ENCODE measurements at regions not wholly inside any gene's neighbourhood (a gene's known extent, or its start where the extent isn't known, plus 50 kb on each side); places are given as distances from the start of the nearest gene placed in this dataset.

DNA sequence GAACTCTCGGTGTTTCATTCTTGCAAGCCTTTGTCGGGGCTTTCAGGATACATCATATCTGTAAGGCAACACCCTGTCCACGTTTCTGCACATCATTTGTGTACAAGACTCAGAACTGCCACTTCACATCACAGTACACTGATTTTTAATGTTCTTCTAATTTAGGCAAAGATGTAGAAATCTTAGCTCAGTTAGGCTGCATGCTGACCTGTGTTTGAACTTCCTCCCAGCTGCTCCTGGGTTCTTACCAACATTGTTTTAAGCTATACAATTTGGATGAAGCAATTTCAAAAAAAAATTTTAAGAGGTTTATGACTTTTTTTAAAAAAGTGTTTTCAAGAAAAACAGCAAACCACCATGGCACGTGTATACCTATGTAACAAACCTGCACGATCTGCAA is 1047.9 kb upstream of the SLC10A2 start:
- Histone ChIP-seq H3K4me2 (ENCODE audit: low read length) (no peak overlapping the region), H2AFZ (ENCODE audit: low read depth, low read length) (no peak overlapping the region), H3K79me2 (ENCODE audit: low read length) (no peaks in the 10 kb centered on the region), H3K27ac (ENCODE audit: low read length) (no peak overlapping the region), H4K20me1 (ENCODE audit: insufficient read depth, low read length) (no peaks in the 10 kb centered on the region), H3K27me3 (ENCODE audit: low read depth, low read length) (no peaks in the 10 kb centered on the region), H3K36me3 (replicated peaks; ENCODE audit: low read depth, low read length) (no peaks in the 10 kb centered on the region), H3K4me3 (ENCODE audit: low read length) (no peak overlapping the region), H3K9ac (ENCODE audit: low read length) (no peak overlapping the region), H3K4me1 (ENCODE audit: low read length) (no peaks in the 10 kb centered on the region), H3K9me3 (ENCODE audit: insufficient read depth, low read length) (0 out of 2 replicates have a peak, but pooled peaks cover 3% of the 10 kb centered on the region)
- no peak for TF ChIP-seq EZH2phosphoT487 (IDR thresholded peaks at IDR 0.05; ENCODE audit: low read depth)
- TF ChIP-seq CTCF (IDR thresholded peaks at IDR 0.05; ENCODE audit: low read depth, low read length), result no peak

DNA sequence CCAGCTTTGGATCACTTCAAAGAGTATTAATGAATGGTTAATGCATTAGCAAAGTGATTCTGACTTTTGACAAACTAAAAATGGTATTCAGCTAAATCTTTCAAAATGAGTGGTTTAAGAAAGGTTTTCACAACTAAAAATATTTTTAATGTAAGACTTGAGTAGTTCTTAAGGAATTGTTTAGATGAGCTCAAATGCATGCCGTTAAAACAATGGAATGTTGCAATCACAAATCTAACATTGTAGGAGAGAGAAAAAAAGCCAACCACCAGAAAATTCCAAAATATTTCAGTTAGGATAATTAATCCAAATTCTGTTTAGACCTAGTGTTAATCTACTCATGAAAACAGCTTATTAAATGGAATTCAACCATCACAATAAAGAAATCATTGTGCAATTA is 1044.8 kb upstream of the SLC10A2 start:
- Histone ChIP-seq H4K20me1 (ENCODE audit: insufficient read depth, low read length) (no peaks in the 10 kb centered on the region), H3K36me3 (replicated peaks; ENCODE audit: low read depth, low read length) (no peaks in the 10 kb centered on the region), H3K27ac (ENCODE audit: low read length) (no peak overlapping the region), H3K4me2 (ENCODE audit: low read length) (no peak overlapping the region), H3K9ac (ENCODE audit: low read length) (no peak overlapping the region), H3K4me1 (ENCODE audit: low read length) (no peaks in the 10 kb centered on the region), H3K4me3 (ENCODE audit: low read length) (no peak overlapping the region), H2AFZ (ENCODE audit: low read depth, low read length) (no peak overlapping the region), H3K27me3 (ENCODE audit: low read depth, low read length) (no peaks in the 10 kb centered on the region), H3K79me2 (ENCODE audit: low read length) (no peaks in the 10 kb centered on the region), H3K9me3 (ENCODE audit: insufficient read depth, low read length) (0 out of 2 replicates have a peak, but pooled peaks cover 3% of the 10 kb centered on the region)
- TF ChIP-seq CTCF (IDR thresholded peaks at IDR 0.05; ENCODE audit: low read depth, low read length), result no peak
- TF ChIP-seq EZH2phosphoT487 (IDR thresholded peaks at IDR 0.05; ENCODE audit: low read depth), result no peak

- TF ChIP-seq CTCF (IDR thresholded peaks at IDR 0.05; ENCODE audit: low read depth, low read length), result no peak
- no peak for TF ChIP-seq EZH2phosphoT487 (IDR thresholded peaks at IDR 0.05; ENCODE audit: low read depth)
- no peak overlapping the region for H3K4me2 ChIP-seq (ENCODE audit: low read length)
- H3K27ac ChIP-seq (ENCODE audit: low read length), result no peak overlapping the region
- H3K9me3 ChIP-seq (ENCODE audit: insufficient read depth, low read length), result peaks cover 7% of the 10 kb centered on the region; the same call in 1 of the 2 replicates
- H3K79me2 ChIP-seq (ENCODE audit: low read length), result no peaks in the 10 kb centered on the region
- H3K4me1 ChIP-seq (ENCODE audit: low read length), result no peaks in the 10 kb centered on the region
- H3K36me3 ChIP-seq (replicated peaks; ENCODE audit: low read depth, low read length), result no peaks in the 10 kb centered on the region
- no peaks in the 10 kb centered on the region for H3K27me3 ChIP-seq (ENCODE audit: low read depth, low read length)
- H3K4me3 ChIP-seq (ENCODE audit: low read length), result no peak overlapping the region
- H2AFZ ChIP-seq (ENCODE audit: low read depth, low read length), result no peak overlapping the region
- H4K20me1 ChIP-seq (ENCODE audit: insufficient read depth, low read length), result no peaks in the 10 kb centered on the region
- H3K9ac ChIP-seq (ENCODE audit: low read length), result no peak overlapping the region
Measured at GRCh38 chr13:104106705-104107393, 1040.6 kb upstream of the SLC10A2 start.

- Histone ChIP-seq H3K36me3 (replicated peaks; ENCODE audit: low read depth, low read length) (no peaks in the 10 kb centered on the region), H4K20me1 (ENCODE audit: insufficient read depth, low read length) (no peaks in the 10 kb centered on the region), H3K27me3 (ENCODE audit: low read depth, low read length) (no peaks in the 10 kb centered on the region), H2AFZ (ENCODE audit: low read depth, low read length) (no peak overlapping the region), H3K4me3 (ENCODE audit: low read length) (no peak overlapping the region), H3K9ac (ENCODE audit: low read length) (no peak overlapping the region), H3K4me1 (ENCODE audit: low read length) (no peaks in the 10 kb centered on the region), H3K79me2 (ENCODE audit: low read length) (no peaks in the 10 kb centered on the region), H3K27ac (ENCODE audit: low read length) (no peak overlapping the region), H3K4me2 (ENCODE audit: low read length) (no peak overlapping the region), H3K9me3 (ENCODE audit: insufficient read depth, low read length) (peaks cover 7% of the 10 kb centered on the region; the same call in 1 of the 2 replicates)
- TF ChIP-seq EZH2phosphoT487 (IDR thresholded peaks at IDR 0.05; ENCODE audit: low read depth) (no peak), CTCF (IDR thresholded peaks at IDR 0.05; ENCODE audit: low read depth, low read length) (no peak)
Measured at GRCh38 chr13:104105418-104106355, 1039.5 kb upstream of the SLC10A2 start.

All from OCI-LY3 (cell line).